ENCODE measurements at regions not wholly inside any gene's neighbourhood (a gene's known extent, or its start where the extent isn't known, plus 50 kb on each side); places are given as distances from the start of the nearest gene placed in this dataset.

DNA sequence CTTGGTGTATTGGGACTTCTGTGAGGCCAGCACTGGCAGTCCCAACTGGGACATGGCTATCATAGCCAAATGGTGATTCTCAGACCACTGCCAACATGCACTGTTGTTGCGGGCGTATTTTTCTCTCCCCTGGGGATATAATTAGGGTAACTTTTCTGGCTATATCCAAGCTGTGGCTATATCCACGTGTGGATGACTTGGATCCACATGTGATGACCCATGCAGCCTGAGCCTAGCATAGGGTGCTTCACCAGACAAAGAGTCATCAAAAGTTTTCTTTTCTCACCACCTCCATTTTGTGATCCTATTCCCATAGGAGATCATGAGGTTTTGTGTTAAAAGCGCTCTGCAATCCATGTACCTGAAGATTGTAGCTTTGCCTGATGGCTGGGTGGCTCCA, 51.2 kb upstream of the CSF3R start:
- no peak overlapping the region for H3K4me3 ChIP-seq
- 78% methylated on average over 4 of the region's 4 CpGs for WGBS
- intact Hi-C loops (cut with DNase I) = no loop called here
- no peaks in the 10 kb centered on the region for H3K4me1 ChIP-seq (replicated peaks)
- H3K36me3 ChIP-seq = no peaks in the 10 kb centered on the region
- no peak overlapping the region for H3K27ac ChIP-seq
- peaks cover 2% of the 10 kb centered on the region for H3K27me3 ChIP-seq (replicated peaks; ENCODE audit: insufficient read depth)
- no peak for DNase-seq (ENCODE audit: low spot score)
- no peak for TF ChIP-seq POLR2AphosphoS5 (IDR thresholded peaks at IDR 0.05)
- TF ChIP-seq, protein P1, sequence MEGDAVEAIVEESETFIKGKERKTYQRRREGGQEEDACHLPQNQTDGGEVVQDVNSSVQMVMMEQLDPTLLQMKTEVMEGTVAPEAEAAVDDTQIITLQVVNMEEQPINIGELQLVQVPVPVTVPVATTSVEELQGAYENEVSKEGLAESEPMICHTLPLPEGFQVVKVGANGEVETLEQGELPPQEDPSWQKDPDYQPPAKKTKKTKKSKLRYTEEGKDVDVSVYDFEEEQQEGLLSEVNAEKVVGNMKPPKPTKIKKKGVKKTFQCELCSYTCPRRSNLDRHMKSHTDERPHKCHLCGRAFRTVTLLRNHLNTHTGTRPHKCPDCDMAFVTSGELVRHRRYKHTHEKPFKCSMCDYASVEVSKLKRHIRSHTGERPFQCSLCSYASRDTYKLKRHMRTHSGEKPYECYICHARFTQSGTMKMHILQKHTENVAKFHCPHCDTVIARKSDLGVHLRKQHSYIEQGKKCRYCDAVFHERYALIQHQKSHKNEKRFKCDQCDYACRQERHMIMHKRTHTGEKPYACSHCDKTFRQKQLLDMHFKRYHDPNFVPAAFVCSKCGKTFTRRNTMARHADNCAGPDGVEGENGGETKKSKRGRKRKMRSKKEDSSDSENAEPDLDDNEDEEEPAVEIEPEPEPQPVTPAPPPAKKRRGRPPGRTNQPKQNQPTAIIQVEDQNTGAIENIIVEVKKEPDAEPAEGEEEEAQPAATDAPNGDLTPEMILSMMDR (IDR thresholded peaks at IDR 0.05) = no peak
- no peak for TF ChIP-seq POLR2A (IDR thresholded peaks at IDR 0.05)
- H3K9me3 ChIP-seq = no peaks in the 10 kb centered on the region

DNA sequence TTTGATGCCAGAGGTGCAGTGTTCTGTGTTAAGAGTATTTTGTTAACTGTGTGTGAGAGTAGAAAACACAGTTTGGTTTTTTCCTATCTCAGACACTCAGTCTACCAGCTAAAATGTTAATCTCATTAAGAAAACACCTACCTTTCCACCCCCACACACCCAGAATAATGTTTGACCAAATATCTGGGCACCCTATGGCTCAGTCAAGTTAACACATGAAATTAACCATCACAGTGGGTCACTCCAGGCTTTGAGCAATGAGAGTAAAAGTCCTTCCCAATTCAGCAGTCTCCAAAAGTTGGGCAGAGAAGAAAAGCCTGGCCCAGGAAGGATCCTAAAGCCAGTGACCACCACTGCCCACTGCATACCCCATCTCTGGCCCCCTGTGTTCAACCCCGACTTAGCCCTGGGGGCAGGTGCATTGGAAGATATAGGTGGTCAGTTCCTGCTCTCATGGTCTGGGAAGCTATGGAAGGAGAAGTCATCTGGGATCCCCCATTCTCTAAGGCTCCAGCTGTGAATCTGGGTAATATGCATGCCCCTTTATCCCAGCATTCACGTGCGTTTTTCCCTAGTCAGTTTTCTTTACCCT, 50.2 kb upstream of the CSF3R start:
- TF ChIP-seq POLR2AphosphoS5 (IDR thresholded peaks at IDR 0.05) (no peak), POLR2A (IDR thresholded peaks at IDR 0.05) (no peak)
- TF ChIP-seq, protein P1 (IDR thresholded peaks at IDR 0.05) = no peak
- no peak overlapping the region for H3K4me3 ChIP-seq
- intact Hi-C loops (cut with DNase I) = no loop called here
- no peaks in the 10 kb centered on the region for H3K36me3 ChIP-seq
- H3K27ac ChIP-seq = no peak overlapping the region
- no peak for DNase-seq (ENCODE audit: low spot score)
- H3K27me3 ChIP-seq (replicated peaks; ENCODE audit: insufficient read depth) = peaks cover 7% of the 10 kb centered on the region
- no peaks in the 10 kb centered on the region for H3K4me1 ChIP-seq (replicated peaks)
- 85% methylated on average over 3 of the region's 3 CpGs for WGBS
- no peaks in the 10 kb centered on the region for H3K9me3 ChIP-seq

Data from prostate gland (tissue), 2 donors.